AG04450 (cell line): ENCODE measurements at regions not wholly inside any gene's neighbourhood (a gene's known extent, or its start where the extent isn't known, plus 50 kb on each side); places are given as distances from the start of the nearest gene placed in this dataset.

Source experiments
- CTCF ChIA-PET: fragments of 300-600, 350-600 bp; formaldehyde crosslinking; extraction: SDS; loops from one replicate; lab custom pipeline; 2022; ENCODE audit warnings: antibody characterized with exemption, inconsistent platforms; lab: Charles Lee
- POLR2A ChIA-PET: fragments of 350-600 bp; formaldehyde crosslinking; extraction: SDS; loops from one replicate; lab custom pipeline; 2021; ENCODE audit warnings: antibody characterized with exemption, inconsistent platforms; lab: Yijun Ruan, JAX
- DNase-seq: peaks from one replicate; pipeline ENCODE4 v3.0.0-alpha.2; 2011; ENCODE audit warnings: low read depth, low spot score
- H3K27ac ChIP-seq: one replicate; pipeline ENCODE4 v1.5.1; 2012; ENCODE audit warnings: low read depth, low read length, control low read depth
- H3K27me3 ChIP-seq: one replicate; pipeline ENCODE4 v1.6.0; 2012; ENCODE audit warnings: low read length; ENCODE audit not compliant: control insufficient read depth, insufficient read depth
- H3K4me3 ChIP-seq: 2 replicates; pipeline ENCODE4 v1.5.1; 2011; ENCODE audit warnings: mild to moderate bottlenecking, low read depth, low read length, control low read depth
- H3K9me3 ChIP-seq: 2 replicates; pipeline ENCODE4 v1.5.1; 2012; ENCODE audit warnings: low read length; ENCODE audit not compliant: control insufficient read depth, insufficient read depth
- TF ChIP-seq, protein P1 (sequence below): IDR thresholded peaks from 2 replicates; pipeline ENCODE4 v1.5.1; 2011; ENCODE audit warnings: low read depth, low read length, control low read depth, inconsistent platforms

DNA sequence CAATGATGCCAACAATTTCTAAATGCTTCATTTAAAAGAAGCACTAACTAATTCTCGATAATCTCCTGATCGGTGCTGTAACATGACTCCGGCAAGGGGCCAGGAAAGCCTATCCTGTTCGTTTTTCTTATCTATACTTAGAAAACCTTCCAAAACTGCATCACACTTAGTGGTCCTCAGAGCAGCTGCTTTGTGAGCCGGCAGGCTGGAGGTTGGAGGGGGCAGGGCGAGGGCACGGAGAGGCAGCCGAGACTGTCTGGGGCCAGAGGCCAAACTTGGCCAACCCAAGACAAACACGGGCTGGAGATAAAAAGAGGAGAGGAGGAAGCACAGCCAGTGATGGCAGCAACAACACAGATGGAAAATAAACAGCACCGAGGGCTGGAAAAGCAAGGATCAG is 455.7 kb downstream of the BCOR start:
- POLR2A ChIA-PET = no interaction called here
- CTCF ChIA-PET = no interaction called here

DNA sequence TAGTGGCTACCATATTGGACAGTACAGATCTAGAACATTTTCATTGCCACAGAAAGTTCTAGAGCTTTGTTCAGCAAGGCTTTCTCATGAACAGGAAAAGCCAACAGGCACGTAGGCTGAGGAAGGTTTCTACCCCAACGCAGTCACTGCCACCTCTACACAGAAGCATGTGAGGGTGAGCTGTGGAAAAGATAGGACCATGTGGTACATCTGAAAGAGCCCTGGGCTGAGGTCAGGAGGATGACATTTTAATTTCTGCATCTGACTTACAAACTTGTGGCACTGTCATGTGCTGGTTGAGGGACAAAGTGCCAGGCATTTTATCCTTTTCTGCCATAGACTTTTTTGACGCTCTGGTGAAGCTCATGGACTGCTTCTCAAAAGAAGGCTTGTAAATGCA is 454.2 kb downstream of the BCOR start:
- TF ChIP-seq, protein P1, sequence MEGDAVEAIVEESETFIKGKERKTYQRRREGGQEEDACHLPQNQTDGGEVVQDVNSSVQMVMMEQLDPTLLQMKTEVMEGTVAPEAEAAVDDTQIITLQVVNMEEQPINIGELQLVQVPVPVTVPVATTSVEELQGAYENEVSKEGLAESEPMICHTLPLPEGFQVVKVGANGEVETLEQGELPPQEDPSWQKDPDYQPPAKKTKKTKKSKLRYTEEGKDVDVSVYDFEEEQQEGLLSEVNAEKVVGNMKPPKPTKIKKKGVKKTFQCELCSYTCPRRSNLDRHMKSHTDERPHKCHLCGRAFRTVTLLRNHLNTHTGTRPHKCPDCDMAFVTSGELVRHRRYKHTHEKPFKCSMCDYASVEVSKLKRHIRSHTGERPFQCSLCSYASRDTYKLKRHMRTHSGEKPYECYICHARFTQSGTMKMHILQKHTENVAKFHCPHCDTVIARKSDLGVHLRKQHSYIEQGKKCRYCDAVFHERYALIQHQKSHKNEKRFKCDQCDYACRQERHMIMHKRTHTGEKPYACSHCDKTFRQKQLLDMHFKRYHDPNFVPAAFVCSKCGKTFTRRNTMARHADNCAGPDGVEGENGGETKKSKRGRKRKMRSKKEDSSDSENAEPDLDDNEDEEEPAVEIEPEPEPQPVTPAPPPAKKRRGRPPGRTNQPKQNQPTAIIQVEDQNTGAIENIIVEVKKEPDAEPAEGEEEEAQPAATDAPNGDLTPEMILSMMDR = no peak
- POLR2A ChIA-PET = no interaction called here
- H3K9me3 ChIP-seq = no peaks in the 10 kb centered on the region
- H3K27ac ChIP-seq = no peak overlapping the region
- H3K4me3 ChIP-seq = no peak overlapping the region
- no peak for DNase-seq
- CTCF ChIA-PET = no interaction called here
- H3K27me3 ChIP-seq = no peaks in the 10 kb centered on the region

More for the DNA sequence above, 455.7 kb downstream of the BCOR start:
- Histone ChIP-seq H3K27ac (no peak overlapping the region), H3K27me3 (no peaks in the 10 kb centered on the region), H3K4me3 (no peak overlapping the region), H3K9me3 (no peaks in the 10 kb centered on the region)
- no peak for DNase-seq
- TF ChIP-seq, protein P1 = no peak

DNA sequence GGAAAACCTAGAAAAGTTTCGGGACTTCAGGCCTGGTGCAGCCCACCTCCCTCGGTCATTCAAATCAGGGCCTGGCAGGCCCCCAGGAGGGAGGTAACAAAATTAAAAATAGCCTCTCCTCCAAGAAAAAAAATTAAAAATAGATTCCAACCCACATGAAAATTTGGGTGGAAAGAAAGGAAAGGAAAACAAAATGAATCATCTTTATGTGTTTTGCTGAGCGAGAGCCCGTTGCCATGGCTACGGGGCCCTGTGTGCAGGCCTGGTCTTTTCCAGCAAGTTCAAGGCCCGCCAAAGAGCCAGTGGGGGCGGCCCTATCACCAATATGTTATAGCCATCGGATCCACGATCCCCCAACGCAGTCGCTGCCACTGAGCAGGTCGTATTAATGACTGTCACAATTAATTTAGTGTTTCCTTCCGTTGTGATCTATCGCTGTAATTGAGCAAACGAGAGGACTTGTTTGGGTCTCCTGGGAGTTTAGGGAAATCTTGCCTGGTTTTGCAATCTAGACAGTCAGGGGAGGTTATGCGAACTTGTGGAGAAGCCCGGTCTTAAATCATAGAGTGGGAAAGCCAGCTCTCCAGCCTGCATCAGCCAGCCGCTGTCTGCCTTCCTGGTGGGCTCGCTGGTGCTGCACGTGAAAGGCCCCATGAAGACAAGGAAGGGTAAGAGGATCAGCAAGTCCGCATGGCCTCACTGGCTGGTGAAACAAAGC is 452.4 kb downstream of the BCOR start:
- ChIA-PET POLR2A (no interaction called here), CTCF (no interaction called here)
- TF ChIP-seq, protein P1 = no peak
- DNase-seq = peak; percentile 6
- Histone ChIP-seq H3K4me3 (no peak overlapping the region), H3K9me3 (no peaks in the 10 kb centered on the region), H3K27ac (no peak overlapping the region), H3K27me3 (no peaks in the 10 kb centered on the region)

DNA sequence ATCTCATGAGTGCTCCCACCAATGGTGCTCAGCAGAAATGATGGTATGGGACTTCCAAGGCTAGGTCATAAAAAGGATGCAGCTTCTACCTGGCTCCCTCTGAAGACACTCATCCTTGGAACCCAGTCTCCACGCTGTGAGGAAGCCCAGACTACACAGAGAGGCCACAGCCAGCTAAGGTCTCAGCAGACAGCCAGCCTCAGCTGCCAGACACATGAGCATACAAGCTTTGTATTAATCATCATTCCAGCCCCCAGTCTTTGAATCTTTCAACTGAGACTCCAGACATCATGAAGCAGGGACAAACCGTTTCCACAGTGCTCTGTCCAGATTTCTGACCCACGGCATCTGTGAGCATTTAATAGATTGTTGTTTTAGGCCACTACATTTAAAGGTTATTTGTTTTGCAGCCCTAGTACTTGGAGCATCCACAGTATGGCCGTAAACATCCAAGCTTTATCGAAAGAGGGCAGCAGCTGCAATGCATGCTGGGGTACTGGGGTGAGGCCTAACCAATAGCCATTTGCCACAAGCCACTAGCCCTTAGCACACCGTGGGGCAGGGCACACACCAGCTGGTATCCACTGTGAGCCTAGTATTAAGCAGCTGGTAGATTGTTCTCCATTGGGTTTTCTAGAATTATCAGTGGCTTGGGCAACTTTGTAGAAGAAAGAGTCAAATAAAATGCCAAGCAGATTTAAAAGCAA is 449.1 kb downstream of the BCOR start:
- Histone ChIP-seq H3K27me3 (no peaks in the 10 kb centered on the region), H3K27ac (no peak overlapping the region), H3K4me3 (no peak overlapping the region), H3K9me3 (no peaks in the 10 kb centered on the region)
- ChIA-PET POLR2A (no interaction called here), CTCF (interaction anchor here (0.8 kb wide), 1 partner anchor 650 kb away, joined by 5 read pairs; no protein-coding TSS in a partner anchor)
- TF ChIP-seq, protein P1 = no peak
- DNase-seq = no peak

DNA sequence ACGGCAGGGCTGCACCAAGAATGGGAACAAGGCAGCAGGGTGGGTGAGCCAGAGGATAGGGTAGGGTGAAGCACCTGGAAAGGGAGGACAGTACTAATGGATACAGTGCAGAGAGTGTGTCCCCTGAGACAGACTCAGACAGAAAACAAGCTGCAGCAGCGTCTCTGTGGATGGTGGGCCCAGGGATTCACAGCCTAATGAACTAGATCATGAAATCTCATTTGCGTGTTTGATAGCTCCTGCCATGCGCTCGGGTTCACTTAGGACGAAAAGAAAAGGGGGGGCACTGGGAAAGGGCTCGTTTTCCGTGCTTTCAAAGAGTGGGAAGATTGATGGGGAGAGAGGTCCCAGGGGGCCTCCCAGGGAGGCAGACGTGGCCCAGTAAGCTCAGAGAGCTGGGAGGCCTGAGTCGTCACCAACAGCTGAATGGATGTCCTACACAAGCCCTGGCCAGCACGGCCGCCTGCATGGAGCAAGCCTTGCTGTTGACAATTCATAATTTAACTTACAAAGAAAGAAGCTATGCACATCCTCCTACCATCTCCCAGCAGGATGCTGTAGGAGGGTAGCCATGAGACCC is 446.9 kb downstream of the BCOR start:
- ChIA-PET CTCF (no interaction called here), POLR2A (no interaction called here)
- no peak for DNase-seq

More for the DNA sequence above, 446.9 kb downstream of the BCOR start:
- no peaks in the 10 kb centered on the region for H3K9me3 ChIP-seq
- no peak overlapping the region for H3K4me3 ChIP-seq
- TF ChIP-seq, protein P1 = no peak
- no peak overlapping the region for H3K27ac ChIP-seq
- no peaks in the 10 kb centered on the region for H3K27me3 ChIP-seq
